ENCODE measurements at regions not wholly inside any gene's neighbourhood (a gene's known extent, or its start where the extent isn't known, plus 50 kb on each side); places are given as distances from the start of the nearest gene placed in this dataset.

DNA sequence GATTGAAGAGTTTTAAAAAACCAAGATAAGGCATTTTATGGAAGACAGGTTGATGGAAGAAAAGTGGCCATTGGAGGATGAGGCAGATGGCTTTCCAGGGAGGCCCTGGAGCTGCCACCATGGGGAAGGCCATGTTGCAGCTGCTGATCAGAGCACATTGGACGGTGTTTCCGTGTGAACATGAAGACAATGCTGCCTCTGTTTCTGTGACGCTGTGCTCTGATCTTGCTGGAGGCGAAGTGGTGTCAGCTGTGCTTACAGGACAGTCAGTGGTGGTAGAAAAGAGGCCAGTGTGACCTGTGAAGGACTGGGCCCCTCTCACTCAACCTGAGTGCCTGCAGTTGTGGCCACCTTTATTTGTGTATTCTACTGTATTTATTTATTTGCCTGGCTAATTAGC lies 132.9 kb downstream of the FAM204A start:
- TF ChIP-seq POLR2A (IDR thresholded peaks at IDR 0.05; ENCODE audit: low read depth) (no peak), POLR2AphosphoS5 (IDR thresholded peaks at IDR 0.05) (no peak)
- TF ChIP-seq, protein P1, sequence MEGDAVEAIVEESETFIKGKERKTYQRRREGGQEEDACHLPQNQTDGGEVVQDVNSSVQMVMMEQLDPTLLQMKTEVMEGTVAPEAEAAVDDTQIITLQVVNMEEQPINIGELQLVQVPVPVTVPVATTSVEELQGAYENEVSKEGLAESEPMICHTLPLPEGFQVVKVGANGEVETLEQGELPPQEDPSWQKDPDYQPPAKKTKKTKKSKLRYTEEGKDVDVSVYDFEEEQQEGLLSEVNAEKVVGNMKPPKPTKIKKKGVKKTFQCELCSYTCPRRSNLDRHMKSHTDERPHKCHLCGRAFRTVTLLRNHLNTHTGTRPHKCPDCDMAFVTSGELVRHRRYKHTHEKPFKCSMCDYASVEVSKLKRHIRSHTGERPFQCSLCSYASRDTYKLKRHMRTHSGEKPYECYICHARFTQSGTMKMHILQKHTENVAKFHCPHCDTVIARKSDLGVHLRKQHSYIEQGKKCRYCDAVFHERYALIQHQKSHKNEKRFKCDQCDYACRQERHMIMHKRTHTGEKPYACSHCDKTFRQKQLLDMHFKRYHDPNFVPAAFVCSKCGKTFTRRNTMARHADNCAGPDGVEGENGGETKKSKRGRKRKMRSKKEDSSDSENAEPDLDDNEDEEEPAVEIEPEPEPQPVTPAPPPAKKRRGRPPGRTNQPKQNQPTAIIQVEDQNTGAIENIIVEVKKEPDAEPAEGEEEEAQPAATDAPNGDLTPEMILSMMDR (IDR thresholded peaks at IDR 0.05): no peak

DNA sequence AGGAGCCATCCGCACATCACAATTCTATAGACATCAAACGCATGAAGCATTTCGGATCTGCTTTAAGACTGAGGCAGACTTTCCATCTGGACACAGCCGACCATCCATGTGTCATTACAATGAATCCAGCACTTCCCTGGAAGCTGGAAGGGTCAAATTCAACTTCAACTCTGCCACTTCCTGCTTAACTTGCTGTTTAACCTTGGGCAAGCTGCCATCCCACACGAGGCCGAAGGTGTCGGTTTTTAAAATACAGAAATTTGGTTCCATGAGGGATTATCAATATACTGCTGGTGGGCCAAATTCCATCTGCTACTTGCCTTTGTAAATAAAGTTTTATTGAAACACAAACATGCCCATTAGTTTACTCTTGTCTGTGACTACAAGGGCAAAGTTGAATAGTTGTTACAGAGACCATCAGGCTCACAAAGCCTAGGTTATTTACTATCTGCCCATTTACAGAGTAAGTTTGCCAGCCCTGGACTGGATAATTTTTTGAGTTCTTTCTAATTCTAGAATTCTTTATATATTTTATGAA lies 134.6 kb downstream of the FAM204A start:
- DNase-seq (ENCODE audit: extremely low spot score): no peak
- intact Hi-C loops (cut with DNase I): no loop called here
- WGBS: 86% methylated on average over 7 of the region's 7 CpGs
- Histone ChIP-seq H3K27ac (replicated peaks in 1 of 4) (no peak overlapping the region), H3K36me3 (no peaks in the 10 kb centered on the region), H3K27me3 (no peaks in the 10 kb centered on the region), H3K9me3 (no peaks in the 10 kb centered on the region), H3K4me1 (no peaks in the 10 kb centered on the region), H3K4me3 (no peak overlapping the region)
- no peak for TF ChIP-seq POLR2A (IDR thresholded peaks at IDR 0.05; ENCODE audit: low read depth)
- no peak for TF ChIP-seq EP300 (IDR thresholded peaks at IDR 0.05)
- TF ChIP-seq, protein P1 (IDR thresholded peaks at IDR 0.05): no peak
- no peak for TF ChIP-seq POLR2AphosphoS5 (IDR thresholded peaks at IDR 0.05)

More for the DNA sequence above, 132.9 kb downstream of the FAM204A start:
- H3K27me3 ChIP-seq: no peaks in the 10 kb centered on the region
- no peaks in the 10 kb centered on the region for H3K9me3 ChIP-seq
- no peak overlapping the region for H3K4me3 ChIP-seq
- no peak for DNase-seq (ENCODE audit: extremely low spot score)
- no peak overlapping the region for H3K27ac ChIP-seq (replicated peaks in 1 of 4)
- 71% methylated on average over 4 of the region's 4 CpGs for WGBS
- intact Hi-C loops (cut with DNase I): no loop called here
- H3K4me1 ChIP-seq: no peaks in the 10 kb centered on the region
- H3K36me3 ChIP-seq: no peaks in the 10 kb centered on the region

DNA sequence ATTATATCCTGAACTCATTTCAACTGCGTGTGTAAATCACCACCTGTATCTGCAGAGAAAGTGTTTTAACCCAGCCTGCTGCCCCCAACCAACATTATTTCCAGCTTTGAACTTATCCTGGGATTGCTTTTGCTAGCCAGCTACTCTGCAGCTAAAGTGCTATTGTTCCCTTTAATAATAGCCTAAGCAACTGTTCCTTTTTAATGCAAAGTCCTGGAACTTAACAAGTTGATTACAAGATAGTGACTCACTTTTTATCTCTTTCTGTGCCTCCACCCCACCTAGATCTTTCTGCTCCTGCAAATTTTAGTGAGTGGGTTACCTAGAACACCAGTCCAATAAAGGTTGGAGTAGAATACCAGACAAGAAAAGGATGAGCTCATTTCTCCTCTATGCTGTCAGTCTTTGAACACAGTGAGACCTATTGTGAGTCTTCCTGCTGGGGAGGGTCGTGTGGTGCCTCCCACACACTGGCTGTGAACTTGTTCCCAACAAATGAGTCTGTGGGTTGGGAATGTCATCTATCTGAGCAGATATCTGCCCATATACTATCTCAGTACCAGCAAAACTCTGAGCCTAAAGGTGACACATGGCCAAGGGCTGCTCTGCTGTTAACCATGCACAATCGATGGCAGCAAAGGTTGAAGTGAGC lies 137.7 kb downstream of the FAM204A start:
- Histone ChIP-seq H3K27ac (replicated peaks in 1 of 4) (no peak overlapping the region), H3K27me3 (no peaks in the 10 kb centered on the region), H3K4me3 (no peak overlapping the region), H3K9me3 (no peaks in the 10 kb centered on the region), H3K36me3 (no peaks in the 10 kb centered on the region), H3K4me1 (no peaks in the 10 kb centered on the region)
- 66% methylated on average over 3 of the region's 3 CpGs for WGBS
- DNase-seq (ENCODE audit: extremely low spot score): no peak
- TF ChIP-seq EP300 (IDR thresholded peaks at IDR 0.05): no peak
- no peak for TF ChIP-seq POLR2AphosphoS5 (IDR thresholded peaks at IDR 0.05)
- intact Hi-C loops (cut with DNase I): no loop called here

DNA sequence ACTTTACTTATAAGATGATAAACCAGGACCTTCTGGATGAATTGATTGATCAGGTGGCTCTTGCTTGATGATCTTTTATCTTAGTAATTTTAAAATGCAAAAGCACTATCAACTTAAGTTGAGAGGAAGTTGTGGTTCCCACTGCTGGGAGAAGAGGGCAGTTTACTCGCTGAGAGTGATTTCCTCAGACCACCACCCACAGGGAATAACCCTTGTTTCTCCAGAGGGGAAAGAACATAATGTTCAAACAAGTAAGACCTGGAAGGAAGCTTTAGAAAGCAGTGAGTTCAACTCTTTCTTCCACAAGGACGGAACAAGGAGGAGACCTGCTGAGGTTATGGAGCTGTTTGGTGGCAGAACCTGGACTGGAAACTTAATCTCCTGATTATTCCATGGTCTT lies 138.7 kb downstream of the FAM204A start:
- 58% methylated on average over 2 of the region's 2 CpGs for whole genome bisulfite sequencing
- DNase-seq (ENCODE audit: extremely low spot score): no peak
- Histone ChIP-seq H3K9me3 (no peaks in the 10 kb centered on the region), H3K4me3 (no peak overlapping the region), H3K27me3 (no peaks in the 10 kb centered on the region), H3K36me3 (no peaks in the 10 kb centered on the region), H3K27ac (replicated peaks in 1 of 4) (no peak overlapping the region), H3K4me1 (no peaks in the 10 kb centered on the region)
- intact Hi-C loops (cut with DNase I): no loop called here
- TF ChIP-seq POLR2A (IDR thresholded peaks at IDR 0.05; ENCODE audit: low read depth): no peak
- no peak for TF ChIP-seq EP300 (IDR thresholded peaks at IDR 0.05)
- no peak for TF ChIP-seq POLR2AphosphoS5 (IDR thresholded peaks at IDR 0.05)
- TF ChIP-seq, protein P1 (IDR thresholded peaks at IDR 0.05): no peak

DNA sequence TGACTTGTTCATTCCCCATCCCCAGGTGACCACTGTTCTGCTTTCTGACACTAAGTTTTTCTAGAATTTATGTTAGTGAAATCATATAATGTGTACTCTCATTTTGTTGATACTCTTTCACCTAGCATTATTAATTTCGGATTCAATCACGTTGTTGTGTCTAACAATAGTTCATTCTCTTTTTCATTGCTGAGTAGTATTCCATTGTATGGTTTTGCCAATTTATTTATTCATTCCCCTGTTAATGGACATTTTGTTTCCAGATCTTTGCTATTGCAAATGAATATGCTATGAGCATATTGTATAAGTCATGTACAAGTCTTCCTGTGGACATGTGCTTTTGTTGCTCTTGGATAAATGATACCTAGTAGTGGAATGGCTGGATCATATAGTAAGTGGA lies 146.4 kb downstream of the FAM204A start:
- Histone ChIP-seq H3K36me3 (no peaks in the 10 kb centered on the region), H3K4me1 (no peaks in the 10 kb centered on the region), H3K9me3 (no peaks in the 10 kb centered on the region), H3K27me3 (no peaks in the 10 kb centered on the region), H3K27ac (replicated peaks in 1 of 4) (no peak overlapping the region), H3K4me3 (no peak overlapping the region)
- intact Hi-C loops (cut with DNase I): no loop called here
- TF ChIP-seq, protein P1 (IDR thresholded peaks at IDR 0.05): no peak
- TF ChIP-seq EP300 (IDR thresholded peaks at IDR 0.05) (no peak), POLR2AphosphoS5 (IDR thresholded peaks at IDR 0.05) (no peak), POLR2A (IDR thresholded peaks at IDR 0.05; ENCODE audit: low read depth) (no peak)
- WGBS: 86% methylated on average over 2 of the region's 2 CpGs
- DNase-seq (ENCODE audit: extremely low spot score): no peak
